HG02970 (cell line): ENCODE measurements at regions not wholly inside any gene's neighbourhood (a gene's known extent, or its start where the extent isn't known, plus 50 kb on each side); places are given as distances from the start of the nearest gene placed in this dataset.

Source experiments
- ATAC-seq: cut with Tn5 transposase; IDR thresholded peaks from one replicate; pipeline ENCODE4 v1.9.1; 2021; ENCODE audit warnings: mild to moderate bottlenecking, moderate library complexity, moderate number of reproducible peaks; ENCODE audit not compliant: unreplicated experiment, low FRiP score

DNA sequence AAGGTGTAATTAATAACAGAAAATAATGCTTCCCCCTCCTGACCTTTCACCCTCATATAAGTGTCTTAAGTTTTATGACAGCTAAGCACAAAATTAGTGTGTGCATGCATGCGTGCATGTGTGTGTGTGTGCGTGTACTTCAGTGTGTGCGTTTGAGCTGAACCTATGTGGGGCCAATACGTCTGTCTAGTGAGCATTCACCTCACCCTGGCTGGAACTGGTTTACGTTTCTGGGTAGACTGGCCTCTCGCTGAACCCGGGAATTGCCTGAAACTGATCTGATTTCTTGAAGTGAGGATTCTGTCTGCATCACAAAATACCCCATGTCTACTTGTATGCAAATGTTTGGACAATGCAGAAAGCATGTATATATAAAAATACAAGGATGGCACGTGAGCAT is 68.2 kb upstream of the TBX3 start:
- ATAC-seq = no peak

DNA sequence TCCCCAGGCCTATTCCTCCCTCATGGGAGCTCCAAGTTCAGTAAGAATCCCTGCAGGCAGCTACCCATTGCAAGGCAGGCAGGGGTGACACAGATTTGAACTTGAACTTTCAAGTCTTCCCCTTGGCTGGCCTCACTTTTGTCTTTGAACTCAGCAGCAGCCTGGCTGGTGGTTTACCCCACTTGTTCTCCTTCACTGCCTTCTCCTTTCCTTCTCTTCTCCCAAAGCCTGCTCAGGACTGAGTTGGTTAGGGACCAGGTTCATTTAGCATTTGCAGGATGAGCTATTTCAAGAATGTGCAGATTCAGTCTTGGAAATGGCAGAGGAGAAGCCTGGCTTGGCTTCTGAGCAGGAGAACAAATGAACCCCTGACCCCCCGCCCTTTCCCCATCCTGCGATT is 67.7 kb upstream of the TBX3 start:
- ATAC-seq = no peak

GRCh38 chr12:114750917-114751316 is 66.9 kb upstream of the TBX3 start:
- no peak for ATAC-seq

- no peak for ATAC-seq
These were observed 65.1 kb upstream of the TBX3 start for GRCh38 chr12:114749065-114749464.

DNA sequence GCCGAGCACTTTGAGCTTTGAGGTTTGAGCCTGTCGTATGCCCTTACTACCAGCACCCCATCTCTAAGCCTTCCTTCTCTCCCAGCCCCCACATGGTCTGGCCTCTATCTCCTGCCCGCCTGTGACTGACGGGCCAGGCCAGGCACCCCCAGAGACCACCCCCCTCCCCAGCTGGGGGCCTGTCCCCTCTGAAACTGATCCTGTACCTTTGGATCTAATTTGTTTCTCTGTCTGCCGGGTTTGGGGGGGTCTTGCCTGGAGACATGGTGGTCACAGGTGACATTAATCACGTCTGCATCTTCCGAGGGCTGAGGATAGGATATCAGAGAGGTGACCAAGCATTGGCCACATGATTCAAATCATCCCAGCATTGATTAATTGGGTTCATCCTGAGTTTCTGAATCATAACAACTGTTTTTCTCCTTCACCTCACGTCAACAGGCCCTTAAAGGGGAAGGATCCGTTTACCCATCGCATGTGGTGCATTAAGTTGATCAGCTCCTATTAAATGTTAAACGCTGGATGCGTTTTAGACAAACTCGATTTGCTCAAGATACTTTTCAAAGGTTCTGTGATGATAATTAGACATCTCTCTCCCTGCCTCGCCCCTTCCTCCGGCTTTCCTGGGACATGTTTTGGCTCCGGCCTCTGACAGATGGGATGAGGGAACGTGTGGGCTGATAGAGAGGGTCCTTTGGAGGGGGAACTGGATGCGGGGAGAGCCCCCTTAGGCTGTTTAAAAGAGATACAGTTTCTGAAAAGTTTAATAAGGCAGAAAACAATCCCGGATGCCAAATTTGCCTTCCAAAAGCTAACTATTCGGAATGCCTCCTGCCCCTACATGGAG is 63.3 kb upstream of the TBX3 start:
- ATAC-seq = no peak

DNA sequence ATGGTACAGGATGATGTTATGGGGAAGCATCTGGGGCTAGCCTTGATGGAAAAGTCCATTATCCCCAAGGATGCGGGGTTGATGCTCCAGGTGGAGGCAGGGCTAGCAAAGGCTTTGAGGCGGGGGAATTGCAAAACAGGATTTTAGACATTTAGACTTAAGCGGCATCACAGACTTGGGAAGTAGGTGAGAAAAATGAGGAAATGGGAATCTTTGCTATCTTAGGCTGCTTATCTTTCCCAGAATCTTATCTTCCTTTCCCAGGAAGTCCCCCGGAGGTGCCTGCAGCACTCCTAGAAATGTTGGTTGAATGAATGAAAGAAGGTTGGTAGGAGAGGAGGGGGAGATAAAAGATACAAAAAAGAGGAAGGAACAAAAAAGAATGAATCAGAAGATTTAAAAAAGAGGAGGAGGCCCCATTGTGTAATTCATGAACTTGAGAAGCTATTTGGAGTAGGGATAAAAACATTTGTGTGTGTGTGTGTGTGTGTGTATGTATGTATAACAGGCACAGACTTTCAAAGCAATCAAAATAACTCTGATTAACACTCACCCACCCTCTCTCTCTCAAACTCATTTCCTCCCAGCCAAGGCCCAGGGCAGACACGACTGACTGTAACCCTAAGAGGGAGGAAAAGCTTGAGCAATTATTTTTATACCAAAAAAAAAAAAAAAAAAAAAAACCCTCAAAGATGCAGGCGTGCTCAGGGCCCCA is 62.5 kb upstream of the TBX3 start:
- ATAC-seq = no peak

DNA sequence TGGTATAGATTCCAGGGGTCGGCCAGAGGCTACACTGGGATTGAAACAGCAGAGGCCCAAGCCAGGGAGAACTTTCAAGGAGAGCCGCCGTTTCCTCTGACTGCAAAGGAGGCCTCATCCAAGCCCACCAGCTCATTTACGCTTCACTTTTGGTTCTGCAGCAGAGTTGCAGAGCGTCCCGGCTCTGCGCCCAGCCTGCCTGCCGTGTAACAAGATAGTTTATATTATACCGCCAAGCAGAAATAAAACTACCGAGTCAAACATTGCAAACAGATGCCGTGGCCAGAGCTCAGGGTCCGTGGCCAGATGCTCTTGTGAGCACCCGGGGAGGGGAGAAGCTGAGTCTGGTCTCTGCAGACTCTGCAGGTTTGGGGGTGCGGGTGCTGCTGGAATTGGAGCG is 60.7 kb upstream of the TBX3 start:
- no peak for ATAC-seq

GRCh38 chr12:114744285-114744684 is 60.3 kb upstream of the TBX3 start:
- no peak for ATAC-seq

- ATAC-seq = no peak
These were observed 59.8 kb upstream of the TBX3 start for GRCh38 chr12:114743799-114744198.

DNA sequence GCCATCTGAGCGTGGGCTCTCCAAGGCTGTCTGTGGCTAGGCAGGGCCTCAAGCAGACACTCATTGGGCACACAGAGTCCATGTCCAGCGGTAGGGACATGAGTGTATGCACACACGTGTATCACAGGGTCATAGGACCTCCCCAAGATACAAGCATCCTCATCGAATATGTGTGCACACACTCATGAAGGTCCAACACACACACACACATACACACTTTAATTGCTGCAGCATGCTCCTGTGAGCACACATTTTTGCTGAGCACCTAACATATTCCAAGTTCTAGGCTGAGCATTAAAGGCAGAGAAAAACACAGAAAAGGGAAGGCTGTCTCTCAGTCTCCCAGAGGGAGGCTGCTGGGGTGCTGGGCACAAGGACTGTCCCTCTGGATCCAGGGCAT is 59.3 kb upstream of the TBX3 start:
- no peak for ATAC-seq

GRCh38 chr12:114742363-114742762 is 58.4 kb upstream of the TBX3 start:
- no peak for ATAC-seq

GRCh38 chr12:114741940-114742339 is 58.0 kb upstream of the TBX3 start:
- no peak for ATAC-seq

GRCh38 chr12:114740448-114740847 is 56.5 kb upstream of the TBX3 start:
- ATAC-seq = no peak

DNA sequence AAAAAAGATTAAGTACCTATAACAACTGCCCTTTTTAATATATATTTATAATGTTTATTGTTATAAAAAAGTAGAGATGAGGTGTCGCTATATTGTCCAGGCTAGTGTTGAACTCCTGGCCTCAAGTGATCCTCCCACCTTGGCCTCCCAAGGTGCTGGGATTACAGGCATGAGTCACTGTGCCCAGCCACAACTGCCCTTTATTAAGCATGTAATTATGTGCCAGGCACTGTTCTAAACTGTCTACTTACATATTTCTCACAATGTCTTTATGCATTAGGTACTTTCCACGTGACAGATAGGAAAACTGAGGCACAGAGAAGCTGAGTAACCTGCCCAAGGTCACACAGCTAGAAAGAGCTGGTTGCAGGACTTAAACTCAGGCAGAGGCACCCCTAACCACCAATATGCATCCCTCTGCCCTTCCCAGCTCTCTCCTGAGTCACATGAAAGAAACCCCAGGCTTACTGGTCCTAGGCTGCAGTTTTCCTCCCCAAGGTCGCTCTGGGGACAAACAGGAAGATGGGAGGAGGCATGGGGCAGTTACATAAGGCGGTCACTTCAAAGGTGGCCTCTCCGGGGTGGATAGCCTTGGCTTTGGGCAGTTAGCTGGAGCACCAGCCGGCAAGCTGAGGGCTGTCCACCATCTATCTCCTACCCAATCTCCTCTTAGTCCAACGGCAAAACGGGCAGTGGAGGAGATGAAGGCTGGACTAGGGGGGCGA is 54.6 kb upstream of the TBX3 start:
- ATAC-seq = no peak

DNA sequence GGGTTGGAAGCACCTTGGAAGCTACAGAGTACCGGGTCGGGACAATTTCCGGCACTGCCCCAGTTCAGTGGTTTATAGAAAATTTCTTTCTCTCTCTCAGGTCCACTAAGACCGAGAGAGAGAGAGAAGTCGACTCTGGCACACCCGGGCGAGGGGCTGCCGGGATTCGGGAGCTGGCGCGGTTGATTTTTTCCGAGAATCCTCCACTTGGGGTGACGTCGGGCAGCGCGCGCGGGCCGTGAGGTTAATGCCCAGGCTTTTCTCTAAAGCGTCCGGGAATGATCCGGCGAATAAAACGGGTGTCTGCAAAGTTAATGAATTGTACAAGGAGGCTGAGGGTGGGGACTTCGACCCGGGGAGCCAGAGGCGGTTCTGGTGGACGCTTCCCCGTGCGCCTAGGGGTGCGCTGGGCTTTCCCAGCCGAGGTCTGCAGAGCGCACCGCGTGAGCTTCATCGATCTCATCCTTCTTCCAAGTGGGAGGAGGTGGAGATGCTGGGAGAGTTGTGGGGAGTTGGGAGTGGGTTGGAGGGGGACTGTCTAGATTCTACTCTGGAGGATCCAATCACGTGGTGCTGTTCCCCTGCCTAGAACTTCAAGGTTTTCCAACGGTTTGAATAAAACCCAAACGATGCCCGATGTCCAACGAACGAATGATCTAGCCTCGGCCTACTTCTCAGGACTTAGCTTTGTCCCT is 51.9 kb upstream of the TBX3 start:
- ATAC-seq = no peak

DNA sequence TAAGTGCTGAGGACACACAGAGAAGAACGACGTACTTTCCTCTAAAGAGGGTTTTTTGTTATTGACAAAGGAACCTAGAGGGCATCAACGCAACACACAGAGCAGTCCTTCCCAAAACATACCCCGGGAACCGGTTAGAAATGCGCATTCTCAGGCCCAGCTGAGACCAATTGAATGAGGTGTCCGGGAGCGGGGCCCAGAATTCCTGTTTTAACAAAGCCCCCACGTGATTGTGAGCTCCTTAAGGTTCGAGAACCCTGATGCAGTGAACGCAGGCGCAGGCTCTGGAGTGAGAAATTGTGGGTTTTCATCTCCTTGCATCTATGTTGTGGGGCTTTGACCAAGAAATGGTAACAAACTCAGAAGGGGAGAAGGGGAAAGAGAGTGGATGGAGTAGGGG is 51.0 kb upstream of the TBX3 start:
- ATAC-seq = no peak

DNA sequence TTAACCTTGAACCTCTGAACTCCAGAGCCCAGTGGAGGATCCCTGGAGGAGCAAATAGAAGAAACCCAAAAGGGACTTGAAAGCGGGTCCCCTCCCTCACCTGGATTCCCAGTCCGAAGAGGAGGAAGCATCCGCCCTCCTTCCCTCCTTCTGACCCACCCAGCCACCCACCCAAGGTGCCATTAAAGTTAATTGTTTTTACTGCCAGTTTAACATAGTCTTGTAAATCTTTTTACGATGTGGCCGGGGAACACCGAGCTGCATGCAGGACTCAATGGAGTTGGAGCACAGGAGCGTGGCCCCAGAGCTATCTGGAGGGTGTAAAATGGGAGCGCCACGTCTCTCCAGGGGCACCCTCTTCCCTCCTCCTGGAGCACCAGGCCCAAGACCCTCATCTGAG is 49.9 kb upstream of the TBX3 start:
- ATAC-seq = no peak
